ENCODE measurements at regions not wholly inside any gene's neighbourhood (a gene's known extent, or its start where the extent isn't known, plus 50 kb on each side); places are given as distances from the start of the nearest gene placed in this dataset.

DNA sequence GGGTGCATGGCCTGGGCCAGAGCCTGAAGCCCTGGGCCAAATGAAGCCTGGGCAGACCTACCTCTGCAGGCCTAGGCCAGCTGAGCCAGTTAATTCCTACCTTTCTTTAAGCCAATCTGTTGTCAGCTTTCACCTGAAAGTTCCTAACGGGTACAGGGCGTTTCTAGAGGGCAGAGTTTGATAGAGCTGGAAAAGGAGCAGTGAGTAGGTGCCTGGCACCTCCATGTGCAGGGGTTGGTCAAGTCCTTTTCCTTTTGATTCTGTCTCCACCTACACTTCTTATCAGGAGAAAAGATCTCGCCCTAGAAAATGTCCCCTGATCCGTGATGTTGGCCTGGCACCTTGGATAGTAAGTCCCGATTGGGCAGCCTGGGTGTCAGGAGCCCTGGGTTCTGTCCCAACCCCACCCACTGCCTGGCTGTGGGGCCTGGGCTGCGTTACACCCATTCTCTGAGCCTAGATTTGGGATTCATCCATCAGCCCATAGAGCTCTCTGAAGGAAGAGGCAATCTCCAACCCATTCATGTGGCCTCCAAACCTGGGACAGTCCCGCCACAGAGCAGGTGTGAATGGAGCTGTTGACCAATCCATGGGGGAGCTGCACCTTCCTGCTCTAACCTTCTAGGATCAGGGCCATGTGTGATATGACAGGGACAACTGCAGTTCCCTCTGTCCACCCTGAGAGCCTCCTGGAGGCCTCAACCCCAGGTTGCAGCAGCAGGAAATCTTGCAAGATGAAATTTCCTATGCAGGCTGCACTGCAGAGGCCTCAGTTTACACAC is 304.3 kb downstream of the MATN1 start:
- WGBS: 89% methylated on average over 7 of the region's 7 CpGs
- Histone ChIP-seq H3K27ac (ENCODE audit: low read depth in 1 of 2, low read length in 2 of 2) (no peak overlapping the region), H3K9me3 (ENCODE audit: control insufficient read depth in 4 of 4, low read length in 3 of 4) (no peaks in the 10 kb centered on the region), H3K9ac (ENCODE audit: low read depth in 1 of 2, low read length in 2 of 2) (no peak overlapping the region), H3K36me3 (ENCODE audit: control insufficient read depth in 4 of 4, insufficient read depth in 3 of 4, low read depth in 1 of 4, low read length in 3 of 4) (no peaks in the 10 kb centered on the region), H3K27me3 (ENCODE audit: control insufficient read depth in 4 of 4, insufficient read depth in 4 of 4, low read length in 3 of 4) (peaks cover 0 to 3% (median 0%) of the 10 kb centered on the region in 4 donors), H3K4me3 (ENCODE audit: low read depth in 1 of 3, low read length in 3 of 3) (no peak overlapping the region), H3K4me1 (ENCODE audit: control insufficient read depth in 4 of 4, insufficient read depth in 4 of 4, low read length in 3 of 4) (no peaks in the 10 kb centered on the region)
- DNase-seq (ENCODE audit: low spot score): peak; percentile 28
- TF ChIP-seq TAF1 (conservative IDR thresholded peaks at IDR 0.05): no peak
- TF ChIP-seq SP1 (IDR thresholded peaks at IDR 0.05): no peak
- TF ChIP-seq, protein P1, sequence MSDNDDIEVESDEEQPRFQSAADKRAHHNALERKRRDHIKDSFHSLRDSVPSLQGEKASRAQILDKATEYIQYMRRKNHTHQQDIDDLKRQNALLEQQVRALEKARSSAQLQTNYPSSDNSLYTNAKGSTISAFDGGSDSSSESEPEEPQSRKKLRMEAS (IDR thresholded peaks at IDR 0.05): no peak
- TF ChIP-seq, protein P2, sequence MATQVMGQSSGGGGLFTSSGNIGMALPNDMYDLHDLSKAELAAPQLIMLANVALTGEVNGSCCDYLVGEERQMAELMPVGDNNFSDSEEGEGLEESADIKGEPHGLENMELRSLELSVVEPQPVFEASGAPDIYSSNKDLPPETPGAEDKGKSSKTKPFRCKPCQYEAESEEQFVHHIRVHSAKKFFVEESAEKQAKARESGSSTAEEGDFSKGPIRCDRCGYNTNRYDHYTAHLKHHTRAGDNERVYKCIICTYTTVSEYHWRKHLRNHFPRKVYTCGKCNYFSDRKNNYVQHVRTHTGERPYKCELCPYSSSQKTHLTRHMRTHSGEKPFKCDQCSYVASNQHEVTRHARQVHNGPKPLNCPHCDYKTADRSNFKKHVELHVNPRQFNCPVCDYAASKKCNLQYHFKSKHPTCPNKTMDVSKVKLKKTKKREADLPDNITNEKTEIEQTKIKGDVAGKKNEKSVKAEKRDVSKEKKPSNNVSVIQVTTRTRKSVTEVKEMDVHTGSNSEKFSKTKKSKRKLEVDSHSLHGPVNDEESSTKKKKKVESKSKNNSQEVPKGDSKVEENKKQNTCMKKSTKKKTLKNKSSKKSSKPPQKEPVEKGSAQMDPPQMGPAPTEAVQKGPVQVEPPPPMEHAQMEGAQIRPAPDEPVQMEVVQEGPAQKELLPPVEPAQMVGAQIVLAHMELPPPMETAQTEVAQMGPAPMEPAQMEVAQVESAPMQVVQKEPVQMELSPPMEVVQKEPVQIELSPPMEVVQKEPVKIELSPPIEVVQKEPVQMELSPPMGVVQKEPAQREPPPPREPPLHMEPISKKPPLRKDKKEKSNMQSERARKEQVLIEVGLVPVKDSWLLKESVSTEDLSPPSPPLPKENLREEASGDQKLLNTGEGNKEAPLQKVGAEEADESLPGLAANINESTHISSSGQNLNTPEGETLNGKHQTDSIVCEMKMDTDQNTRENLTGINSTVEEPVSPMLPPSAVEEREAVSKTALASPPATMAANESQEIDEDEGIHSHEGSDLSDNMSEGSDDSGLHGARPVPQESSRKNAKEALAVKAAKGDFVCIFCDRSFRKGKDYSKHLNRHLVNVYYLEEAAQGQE (IDR thresholded peaks at IDR 0.05): no peak
- TF ChIP-seq, protein P3, sequence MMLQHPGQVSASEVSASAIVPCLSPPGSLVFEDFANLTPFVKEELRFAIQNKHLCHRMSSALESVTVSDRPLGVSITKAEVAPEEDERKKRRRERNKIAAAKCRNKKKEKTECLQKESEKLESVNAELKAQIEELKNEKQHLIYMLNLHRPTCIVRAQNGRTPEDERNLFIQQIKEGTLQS (IDR thresholded peaks at IDR 0.05): no peak
- TF ChIP-seq RAD21 (IDR thresholded peaks at IDR 0.05): no peak
- TF ChIP-seq, protein P4, sequence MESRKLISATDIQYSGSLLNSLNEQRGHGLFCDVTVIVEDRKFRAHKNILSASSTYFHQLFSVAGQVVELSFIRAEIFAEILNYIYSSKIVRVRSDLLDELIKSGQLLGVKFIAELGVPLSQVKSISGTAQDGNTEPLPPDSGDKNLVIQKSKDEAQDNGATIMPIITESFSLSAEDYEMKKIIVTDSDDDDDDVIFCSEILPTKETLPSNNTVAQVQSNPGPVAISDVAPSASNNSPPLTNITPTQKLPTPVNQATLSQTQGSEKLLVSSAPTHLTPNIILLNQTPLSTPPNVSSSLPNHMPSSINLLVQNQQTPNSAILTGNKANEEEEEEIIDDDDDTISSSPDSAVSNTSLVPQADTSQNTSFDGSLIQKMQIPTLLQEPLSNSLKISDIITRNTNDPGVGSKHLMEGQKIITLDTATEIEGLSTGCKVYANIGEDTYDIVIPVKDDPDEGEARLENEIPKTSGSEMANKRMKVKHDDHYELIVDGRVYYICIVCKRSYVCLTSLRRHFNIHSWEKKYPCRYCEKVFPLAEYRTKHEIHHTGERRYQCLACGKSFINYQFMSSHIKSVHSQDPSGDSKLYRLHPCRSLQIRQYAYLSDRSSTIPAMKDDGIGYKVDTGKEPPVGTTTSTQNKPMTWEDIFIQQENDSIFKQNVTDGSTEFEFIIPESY (IDR thresholded peaks at IDR 0.05): no peak
- no peak for TF ChIP-seq HNF4A (conservative IDR thresholded peaks at IDR 0.05)
- TF ChIP-seq FOXA1 (IDR thresholded peaks at IDR 0.05): no peak
- no peak for TF ChIP-seq EGR1 (IDR thresholded peaks at IDR 0.05; ENCODE audit: low read depth in 2 of 2)
- no peak for TF ChIP-seq YY1 (IDR thresholded peaks at IDR 0.05)
- TF ChIP-seq JUND (IDR thresholded peaks at IDR 0.05): no peak
- no peak for TF ChIP-seq FOXA2 (IDR thresholded peaks at IDR 0.05)
- TF ChIP-seq RXRA (IDR thresholded peaks at IDR 0.05): no peak

DNA sequence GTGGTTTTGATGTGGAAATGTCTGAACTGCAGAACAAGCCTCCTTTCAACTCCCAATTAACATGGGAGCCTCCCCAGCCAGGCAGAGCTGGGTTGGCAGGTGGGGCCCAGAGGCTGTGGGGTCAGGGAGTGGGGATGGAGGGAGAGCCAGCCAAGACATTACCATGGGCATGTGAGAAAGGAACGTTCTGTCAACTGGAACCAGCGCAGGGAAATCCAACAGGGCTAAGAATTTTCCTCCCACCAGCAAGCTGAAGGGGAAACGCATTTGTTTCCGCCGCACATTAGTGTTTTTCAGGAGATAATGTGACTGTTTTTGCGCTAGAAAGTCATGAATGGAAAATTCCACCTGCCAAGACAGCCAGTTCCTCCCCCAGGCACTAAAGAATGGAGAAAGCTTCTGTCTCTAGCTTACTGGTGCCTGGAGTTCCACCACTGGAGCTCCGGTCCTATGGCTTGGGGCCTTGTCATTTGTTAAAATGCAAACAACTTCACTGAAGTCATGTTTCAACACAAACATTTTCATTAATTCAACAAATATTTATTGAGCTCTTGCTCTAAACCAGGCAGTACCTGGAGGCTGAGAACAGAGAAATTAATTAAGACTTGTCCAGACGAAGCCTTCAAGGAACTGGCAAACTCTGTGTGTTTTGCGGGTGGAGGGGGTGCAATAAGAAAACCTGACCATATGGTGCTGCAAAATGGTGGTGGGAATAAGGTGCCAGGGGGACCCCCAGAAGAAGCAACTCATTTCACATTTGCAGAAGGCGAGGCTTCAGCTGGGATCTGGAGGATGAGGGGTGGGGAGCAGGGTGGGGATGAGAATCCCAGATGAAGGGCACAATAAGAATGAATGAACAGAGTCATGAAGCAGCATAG is 305.1 kb downstream of the MATN1 start:
- Histone ChIP-seq H3K27ac (ENCODE audit: low read depth in 1 of 2, low read length in 2 of 2) (no peak overlapping the region), H3K4me3 (ENCODE audit: low read depth in 1 of 3, low read length in 3 of 3) (no peak overlapping the region), H3K4me1 (ENCODE audit: control insufficient read depth in 4 of 4, insufficient read depth in 4 of 4, low read length in 3 of 4) (no peaks in the 10 kb centered on the region), H3K9ac (ENCODE audit: low read depth in 1 of 2, low read length in 2 of 2) (no peak overlapping the region), H3K36me3 (ENCODE audit: control insufficient read depth in 4 of 4, insufficient read depth in 3 of 4, low read depth in 1 of 4, low read length in 3 of 4) (no peaks in the 10 kb centered on the region), H3K27me3 (ENCODE audit: control insufficient read depth in 4 of 4, insufficient read depth in 4 of 4, low read length in 3 of 4) (peaks cover 0 to 3% (median 0%) of the 10 kb centered on the region in 4 donors), H3K9me3 (ENCODE audit: control insufficient read depth in 4 of 4, low read length in 3 of 4) (no peaks in the 10 kb centered on the region)
- WGBS: 91% methylated on average over 10 of the region's 10 CpGs
- DNase-seq (ENCODE audit: low spot score): peak; percentile 26
- TF ChIP-seq JUND (IDR thresholded peaks at IDR 0.05) (no peak), TAF1 (conservative IDR thresholded peaks at IDR 0.05) (no peak), YY1 (IDR thresholded peaks at IDR 0.05) (no peak), SP1 (IDR thresholded peaks at IDR 0.05) (no peak), GABPA (IDR thresholded peaks at IDR 0.05 in 1 of 2, conservative IDR thresholded peaks at IDR 0.05 in 1 of 2) (no peak), HNF4A (conservative IDR thresholded peaks at IDR 0.05) (no peak)
- TF ChIP-seq, protein P3 (IDR thresholded peaks at IDR 0.05): no peak
- TF ChIP-seq, protein P5, sequence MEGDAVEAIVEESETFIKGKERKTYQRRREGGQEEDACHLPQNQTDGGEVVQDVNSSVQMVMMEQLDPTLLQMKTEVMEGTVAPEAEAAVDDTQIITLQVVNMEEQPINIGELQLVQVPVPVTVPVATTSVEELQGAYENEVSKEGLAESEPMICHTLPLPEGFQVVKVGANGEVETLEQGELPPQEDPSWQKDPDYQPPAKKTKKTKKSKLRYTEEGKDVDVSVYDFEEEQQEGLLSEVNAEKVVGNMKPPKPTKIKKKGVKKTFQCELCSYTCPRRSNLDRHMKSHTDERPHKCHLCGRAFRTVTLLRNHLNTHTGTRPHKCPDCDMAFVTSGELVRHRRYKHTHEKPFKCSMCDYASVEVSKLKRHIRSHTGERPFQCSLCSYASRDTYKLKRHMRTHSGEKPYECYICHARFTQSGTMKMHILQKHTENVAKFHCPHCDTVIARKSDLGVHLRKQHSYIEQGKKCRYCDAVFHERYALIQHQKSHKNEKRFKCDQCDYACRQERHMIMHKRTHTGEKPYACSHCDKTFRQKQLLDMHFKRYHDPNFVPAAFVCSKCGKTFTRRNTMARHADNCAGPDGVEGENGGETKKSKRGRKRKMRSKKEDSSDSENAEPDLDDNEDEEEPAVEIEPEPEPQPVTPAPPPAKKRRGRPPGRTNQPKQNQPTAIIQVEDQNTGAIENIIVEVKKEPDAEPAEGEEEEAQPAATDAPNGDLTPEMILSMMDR (IDR thresholded peaks at IDR 0.05; ENCODE audit: low read depth, low read length, missing input control): no peak
